ACC112 (cell line): ENCODE measurements at regions not wholly inside any gene's neighbourhood (a gene's known extent, or its start where the extent isn't known, plus 50 kb on each side); places are given as distances from the start of the nearest gene placed in this dataset.
A peak's percentile ranks its signal among the peaks of the same experiment; 100 is the strongest.

Source experiments
- H2AFZ ChIP-seq: fragments of 200-600 bp; sonication (generic); one replicate; pipeline ENCODE4 v1.6.0; 2017; ENCODE audit warnings: antibody characterized with exemption, low read length; ENCODE audit not compliant: unreplicated experiment
- H3K27ac ChIP-seq: fragments of 200-600 bp; sonication (generic); 2 replicates; pipeline ENCODE4 v1.5.1; 2014; ENCODE audit warnings: low read depth, mild to moderate bottlenecking, antibody characterized with exemption, low read length, moderate library complexity
- H3K27me3 ChIP-seq: fragments of 200-600 bp; sonication (generic); 2 replicates; pipeline ENCODE4 v1.6.1; 2014; ENCODE audit warnings: mild to moderate bottlenecking, antibody characterized with exemption, low read length, moderate library complexity, mixed read lengths; ENCODE audit not compliant: insufficient read depth
- H3K36me3 ChIP-seq: fragments of 200-600 bp; sonication (generic); 2 replicates; pipeline ENCODE4 v1.6.1; 2016; ENCODE audit warnings: mild to moderate bottlenecking, antibody characterized with exemption, low read length, moderate library complexity, mixed read lengths; ENCODE audit not compliant: insufficient read depth
- H3K4me1 ChIP-seq: fragments of 200-600 bp; sonication (generic); one replicate; pipeline ENCODE4 v1.6.1; 2016; ENCODE audit warnings: low read length, mixed read lengths; ENCODE audit not compliant: insufficient read depth, unreplicated experiment, control insufficient read depth
- H3K4me3 ChIP-seq: fragments of 200-600 bp; sonication (generic); 2 replicates; pipeline ENCODE4 v1.5.1; 2014; ENCODE audit warnings: mild to moderate bottlenecking, low read depth, low read length
- H3K79me2 ChIP-seq: fragments of 200-600 bp; sonication (generic); one replicate; pipeline ENCODE4 v1.6.0; 2016; ENCODE audit warnings: low read length; ENCODE audit not compliant: control insufficient read depth, unreplicated experiment, insufficient read depth

DNA sequence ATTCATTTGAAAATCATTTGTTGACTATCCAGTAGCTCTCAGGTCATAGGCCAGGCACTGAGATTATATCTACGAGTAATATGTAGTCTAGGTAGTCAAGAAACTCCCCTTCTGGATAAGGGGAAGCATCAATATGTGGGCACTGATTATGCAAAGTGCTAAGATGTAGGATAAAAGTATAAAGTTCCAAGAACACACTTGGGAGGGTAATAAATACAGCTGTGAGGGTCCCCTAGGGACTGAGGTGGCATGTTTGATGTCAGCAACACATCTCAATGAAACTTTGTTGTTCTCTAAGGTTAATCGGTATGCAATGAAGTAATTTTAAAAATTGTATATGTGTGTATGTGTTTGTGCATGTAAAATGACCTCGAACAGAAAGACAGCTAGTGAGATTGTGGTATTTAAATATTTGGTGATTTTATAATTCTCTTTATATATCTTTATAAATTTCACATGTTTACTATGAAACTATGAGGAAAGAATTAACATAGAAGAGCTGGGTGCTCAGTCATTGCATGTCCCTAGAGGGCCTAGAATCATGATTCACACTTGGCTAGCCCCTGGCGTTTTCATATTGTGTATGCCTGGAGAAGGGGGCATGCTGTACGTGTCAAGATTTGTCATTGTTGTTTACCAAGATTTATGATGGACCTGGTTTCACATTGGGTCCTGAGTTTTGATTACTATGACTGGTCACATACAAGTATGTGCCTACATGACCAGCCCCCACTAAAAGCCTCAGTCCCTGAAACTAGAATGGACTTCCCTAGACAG, 140.1 kb upstream of the DUSP10 start:
- H2AFZ ChIP-seq = no peak overlapping the region
- no peaks in the 10 kb centered on the region for H3K36me3 ChIP-seq
- H3K27ac ChIP-seq = peak overlapping the region; percentile 28; the same call in 1 of the 2 replicates
- no peak overlapping the region for H3K4me3 ChIP-seq
- H3K4me1 ChIP-seq = peaks cover 60% of the 10 kb centered on the region
- H3K27me3 ChIP-seq = no peaks in the 10 kb centered on the region
- no peaks in the 10 kb centered on the region for H3K79me2 ChIP-seq

DNA sequence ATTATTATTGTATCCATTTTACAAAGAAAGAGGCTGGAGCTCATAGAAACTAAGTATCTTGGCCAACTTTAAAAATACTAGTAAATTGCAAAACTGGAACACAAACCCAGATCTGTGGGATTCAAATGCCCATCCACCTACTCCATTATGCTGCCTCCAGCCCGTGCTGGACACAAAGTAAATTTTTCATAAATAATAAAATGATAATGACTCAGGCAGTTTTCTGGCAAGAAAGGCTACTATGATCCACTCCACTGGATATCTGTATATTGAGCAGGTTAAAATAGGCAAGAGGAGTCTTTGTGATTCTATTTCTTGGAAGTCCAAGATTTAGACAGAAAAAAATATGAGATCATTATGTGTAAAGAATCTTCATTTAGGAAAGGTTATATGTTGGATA, 138.3 kb upstream of the DUSP10 start:
- H3K27me3 ChIP-seq = no peaks in the 10 kb centered on the region
- H3K27ac ChIP-seq = peak overlapping the region; percentile 25; the same call in 1 of the 2 replicates
- no peak overlapping the region for H3K4me3 ChIP-seq
- H3K36me3 ChIP-seq = no peaks in the 10 kb centered on the region
- H2AFZ ChIP-seq = no peak overlapping the region
- peaks cover 47% of the 10 kb centered on the region for H3K4me1 ChIP-seq
- no peaks in the 10 kb centered on the region for H3K79me2 ChIP-seq

DNA sequence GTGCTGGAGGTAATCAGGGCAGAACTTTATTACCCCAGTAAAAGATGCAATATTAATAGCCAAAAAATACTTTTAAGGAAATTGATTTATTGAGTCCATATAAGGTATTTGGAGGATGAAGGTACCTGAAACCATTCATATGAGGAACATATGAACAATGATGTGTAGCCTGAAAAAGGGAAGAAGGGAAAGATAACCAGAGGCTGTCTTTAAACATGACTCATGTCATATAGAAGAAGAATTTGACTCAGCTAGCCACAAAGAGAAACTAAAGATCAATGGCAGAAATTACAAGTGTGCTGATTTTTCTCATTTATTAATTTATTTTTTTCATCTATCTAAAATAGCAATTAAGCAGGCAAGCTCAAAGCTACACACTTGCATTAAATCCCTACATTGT, 136.2 kb upstream of the DUSP10 start:
- Histone ChIP-seq H3K4me3 (no peak overlapping the region), H3K79me2 (no peaks in the 10 kb centered on the region)

DNA sequence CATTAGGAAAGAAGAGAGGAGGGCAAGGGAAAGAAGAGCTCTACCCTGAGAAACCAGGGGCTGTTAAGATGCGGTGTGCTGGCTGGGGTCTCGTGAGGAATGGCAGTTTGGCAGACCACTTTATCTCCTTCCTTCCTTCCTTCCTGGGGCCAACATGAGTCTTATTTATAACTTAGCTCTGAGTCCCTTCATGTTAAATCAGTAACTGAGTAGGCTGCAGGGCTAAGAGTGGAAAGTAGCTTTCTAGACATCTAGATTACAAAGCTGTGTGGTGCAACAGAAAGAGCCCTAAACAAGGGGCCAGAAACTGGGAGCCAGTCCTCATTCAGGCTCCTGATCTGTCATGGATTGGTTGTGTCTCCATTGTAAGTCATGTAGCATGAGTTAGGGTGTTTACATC, 135.4 kb upstream of the DUSP10 start:
- no peaks in the 10 kb centered on the region for H3K36me3 ChIP-seq
- peaks cover 54% of the 10 kb centered on the region for H3K4me1 ChIP-seq
- H3K27ac ChIP-seq = no peak overlapping the region
- H2AFZ ChIP-seq = no peak overlapping the region
- H3K79me2 ChIP-seq = no peaks in the 10 kb centered on the region
- no peaks in the 10 kb centered on the region for H3K27me3 ChIP-seq
- H3K4me3 ChIP-seq = no peak overlapping the region

More for the DNA sequence above, 136.2 kb upstream of the DUSP10 start:
- peak overlapping the region; percentile 24; the same call in 1 of the 2 replicates for H3K27ac ChIP-seq
- H2AFZ ChIP-seq = peak overlapping the region; percentile 56
- H3K36me3 ChIP-seq = no peaks in the 10 kb centered on the region
- no peaks in the 10 kb centered on the region for H3K27me3 ChIP-seq
- peaks cover 59% of the 10 kb centered on the region for H3K4me1 ChIP-seq

DNA sequence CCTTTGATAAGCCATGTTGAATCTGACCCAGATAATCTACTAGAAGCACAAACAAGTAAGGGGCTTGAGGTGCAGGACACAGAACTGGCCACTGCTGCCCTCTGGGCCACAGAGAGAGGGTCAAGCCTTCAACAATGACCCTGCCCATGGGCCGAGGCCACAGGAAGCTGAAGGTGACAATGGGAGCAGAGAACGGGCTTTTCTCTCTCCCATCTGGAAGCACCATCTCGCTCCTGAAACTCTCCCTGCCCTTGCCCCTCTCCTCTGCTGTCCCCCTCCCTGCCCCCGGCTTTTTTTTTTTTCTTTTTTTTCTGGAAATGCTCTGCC, 133.1 kb upstream of the DUSP10 start:
- H2AFZ ChIP-seq = peak overlapping the region; percentile 15
- H3K4me1 ChIP-seq = peaks cover 32% of the 10 kb centered on the region
- H3K36me3 ChIP-seq = no peaks in the 10 kb centered on the region
- no peak overlapping the region for H3K27ac ChIP-seq
- no peaks in the 10 kb centered on the region for H3K27me3 ChIP-seq
- no peaks in the 10 kb centered on the region for H3K79me2 ChIP-seq
- H3K4me3 ChIP-seq = no peak overlapping the region

DNA sequence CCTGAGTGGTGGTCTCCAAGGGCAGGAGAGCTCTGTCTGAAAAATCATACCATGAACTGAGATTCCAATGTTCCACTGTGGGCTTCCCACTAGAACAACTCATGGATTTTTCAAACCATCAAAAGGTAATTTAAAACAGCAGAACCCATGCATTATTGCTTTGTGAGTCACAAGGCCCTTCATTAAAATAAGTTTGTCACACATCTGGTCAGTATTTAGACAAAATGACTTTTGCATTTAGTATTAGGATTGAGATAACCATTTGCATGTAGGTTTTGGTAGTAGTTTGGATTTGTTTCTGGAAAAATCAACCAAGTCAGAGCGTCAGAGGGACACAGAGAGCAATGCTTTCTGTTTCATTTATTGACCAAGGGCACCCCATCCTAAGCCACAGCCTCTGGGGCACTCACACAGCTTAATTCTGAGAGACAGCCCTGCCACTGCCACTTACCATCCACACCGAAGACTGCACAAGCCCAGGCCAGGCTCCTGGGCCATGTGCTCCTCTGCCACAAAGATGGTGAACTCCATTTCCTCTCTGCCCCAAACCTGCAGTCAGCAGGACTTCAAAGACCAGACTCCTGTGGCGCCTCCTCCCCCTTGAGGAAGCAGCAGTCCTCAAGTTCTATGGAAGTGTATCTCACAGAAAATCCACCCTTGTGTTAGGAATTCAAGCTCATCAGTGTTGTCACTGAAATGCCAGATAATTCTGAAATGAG, 132.6 kb upstream of the DUSP10 start:
- Histone ChIP-seq H3K4me1 (peaks cover 34% of the 10 kb centered on the region), H3K27ac (no peak overlapping the region; the same call in 1 of the 2 replicates), H3K27me3 (no peaks in the 10 kb centered on the region), H2AFZ (peak overlapping the region; percentile 15), H3K79me2 (no peaks in the 10 kb centered on the region), H3K4me3 (peak overlapping the region; percentile 18; the same call in 1 of the 2 replicates), H3K36me3 (no peaks in the 10 kb centered on the region)

DNA sequence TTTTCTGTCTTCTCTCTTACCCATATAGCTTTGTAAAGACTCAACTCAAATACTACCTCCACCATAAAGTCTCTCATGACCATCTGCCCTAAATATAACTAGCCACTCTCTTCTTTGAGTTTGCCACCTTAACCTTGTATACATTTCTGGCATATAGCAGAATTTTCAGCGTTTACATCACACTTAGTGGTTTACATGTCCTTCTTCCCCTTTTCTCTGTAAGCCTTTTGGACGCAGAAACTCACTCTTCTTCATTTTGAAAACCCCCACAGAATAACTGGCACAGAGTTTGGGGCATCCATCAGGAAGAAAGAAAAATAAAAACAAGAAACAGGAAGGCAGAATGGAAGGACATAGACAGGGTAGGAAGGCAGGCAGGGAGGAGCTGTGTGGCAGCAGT, 131.8 kb upstream of the DUSP10 start:
- Histone ChIP-seq H3K27me3 (no peaks in the 10 kb centered on the region), H3K4me3 (no peak overlapping the region), H3K36me3 (no peaks in the 10 kb centered on the region), H3K79me2 (no peaks in the 10 kb centered on the region), H2AFZ (peak overlapping the region; percentile 12), H3K4me1 (peaks cover 32% of the 10 kb centered on the region), H3K27ac (no peak overlapping the region)

DNA sequence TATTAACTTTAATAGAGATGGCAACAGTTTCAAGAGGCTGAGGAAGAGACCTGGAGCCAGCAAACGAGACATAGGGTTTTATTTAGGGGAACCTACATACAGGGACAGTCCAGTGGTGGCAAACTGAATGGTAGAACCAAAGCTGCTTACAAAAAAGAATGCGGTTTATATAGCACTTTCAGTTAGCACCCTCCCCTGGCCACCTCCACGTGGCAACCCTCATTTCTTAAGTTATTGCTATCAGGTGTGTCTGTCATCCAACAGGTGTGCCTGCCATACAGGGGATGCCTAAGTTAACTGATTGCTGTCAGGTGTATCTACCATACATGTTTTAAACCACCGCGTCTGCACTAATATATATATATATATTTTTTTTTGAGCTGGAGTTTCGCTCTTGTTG, 129.2 kb upstream of the DUSP10 start:
- peaks cover 30% of the 10 kb centered on the region for H3K4me1 ChIP-seq
- no peak overlapping the region for H3K27ac ChIP-seq
- no peaks in the 10 kb centered on the region for H3K36me3 ChIP-seq
- no peaks in the 10 kb centered on the region for H3K79me2 ChIP-seq
- no peak overlapping the region for H3K4me3 ChIP-seq
- H2AFZ ChIP-seq = no peak overlapping the region
- no peaks in the 10 kb centered on the region for H3K27me3 ChIP-seq

DNA sequence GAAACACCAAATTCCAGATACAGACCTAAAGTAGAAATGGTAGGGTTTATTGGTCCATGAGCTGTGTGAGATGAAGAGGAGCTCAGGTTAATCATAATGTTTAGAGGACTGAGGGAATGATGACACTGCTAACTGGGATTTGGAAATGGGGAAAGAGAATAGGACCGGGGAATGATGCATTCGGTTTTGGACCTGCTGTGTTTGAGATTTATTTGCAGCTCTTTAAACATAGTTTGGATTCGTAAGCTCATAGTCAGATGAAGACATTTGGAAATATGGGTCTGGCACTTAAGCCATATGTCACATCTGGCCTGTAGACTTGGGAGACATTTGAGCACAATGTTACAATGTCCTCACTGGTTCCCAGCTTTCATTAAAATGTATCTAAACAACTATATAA, 127.9 kb upstream of the DUSP10 start:
- H3K4me1 ChIP-seq = peaks cover 36% of the 10 kb centered on the region
- H3K36me3 ChIP-seq = no peaks in the 10 kb centered on the region
- peak overlapping the region; percentile 74 for H2AFZ ChIP-seq
- peak overlapping the region; percentile 80 for H3K27ac ChIP-seq
- peak overlapping the region; percentile 0; the same call in 1 of the 2 replicates for H3K4me3 ChIP-seq
- H3K27me3 ChIP-seq = no peaks in the 10 kb centered on the region
- no peaks in the 10 kb centered on the region for H3K79me2 ChIP-seq

DNA sequence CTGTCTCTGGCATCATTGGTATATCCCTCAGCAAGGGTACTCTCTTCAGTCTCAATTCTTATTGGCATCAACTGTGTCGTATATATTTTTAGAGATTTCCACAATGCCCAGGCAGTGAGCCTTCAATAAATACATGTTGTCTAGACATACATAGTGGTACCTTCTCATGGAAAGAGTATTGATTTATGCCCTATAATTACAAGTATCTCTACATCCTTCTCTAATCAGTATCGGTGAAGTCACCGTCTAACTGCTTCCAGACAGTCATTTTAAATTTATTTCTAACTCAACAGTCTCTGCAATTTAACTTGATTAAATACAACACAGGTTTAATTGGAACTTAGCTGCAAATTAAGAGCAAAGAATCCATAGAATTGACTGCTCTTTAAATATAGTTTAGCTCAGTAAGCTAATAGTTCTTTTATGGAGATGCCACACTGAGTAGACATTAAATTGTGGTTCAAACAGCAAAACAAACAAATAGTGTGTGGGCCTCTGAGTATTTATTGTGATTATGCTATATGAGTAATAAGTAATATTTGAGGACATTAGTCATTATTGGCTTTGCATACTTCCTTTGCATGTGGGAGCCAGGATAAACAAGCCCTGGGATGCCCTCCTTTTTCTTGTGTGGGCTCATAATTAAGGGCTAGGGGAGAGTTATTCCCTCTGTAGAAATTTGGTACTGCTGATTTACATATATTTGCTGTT, 126.9 kb upstream of the DUSP10 start:
- Histone ChIP-seq H3K36me3 (no peaks in the 10 kb centered on the region), H3K79me2 (no peaks in the 10 kb centered on the region), H3K27me3 (no peaks in the 10 kb centered on the region), H2AFZ (no peak overlapping the region), H3K27ac (peak overlapping the region; percentile 80), H3K4me1 (peaks cover 29% of the 10 kb centered on the region), H3K4me3 (no peak overlapping the region)
